ENCODE measurements at regions not wholly inside any gene's neighbourhood (a gene's known extent, or its start where the extent isn't known, plus 50 kb on each side); places are given as distances from the start of the nearest gene placed in this dataset.
"Not testable (repeated sequence)": the region's sequence is repeated elsewhere in the genome, so short reads cannot be mapped to it uniquely, and the experiment has no call there.

- no peak for FAIRE-seq
Measured at GRCh38 chr14:105581551-105582341, 55.4 kb downstream of the TMEM121 start.

GRCh38 chr14:105582639-105583038 lies 56.3 kb downstream of the TMEM121 start:
- no peak for FAIRE-seq

GRCh38 chr14:105583914-105584313 lies 57.5 kb downstream of the TMEM121 start:
- FAIRE-seq = not testable (repeated sequence)

GRCh38 chr14:105585290-105585689 lies 58.9 kb downstream of the TMEM121 start:
- not testable (repeated sequence) for FAIRE-seq

GRCh38 chr14:105585722-105586121 lies 59.3 kb downstream of the TMEM121 start:
- not testable (repeated sequence) for FAIRE-seq

- FAIRE-seq = not testable (repeated sequence)
Measured at GRCh38 chr14:105586144-105586872, 59.9 kb downstream of the TMEM121 start.

- not testable (repeated sequence) for FAIRE-seq
Measured at GRCh38 chr14:105587034-105587433, 60.7 kb downstream of the TMEM121 start.

- not testable (repeated sequence) for FAIRE-seq
Measured at GRCh38 chr14:105587482-105588235, 61.3 kb downstream of the TMEM121 start.

- no peak for FAIRE-seq
Measured at GRCh38 chr14:105588236-105588860, 62.0 kb downstream of the TMEM121 start.

GRCh38 chr14:105589161-105589925 lies 63.0 kb downstream of the TMEM121 start:
- no peak for FAIRE-seq

- not testable (repeated sequence) for FAIRE-seq
Measured at GRCh38 chr14:105589926-105590185, 63.5 kb downstream of the TMEM121 start.

GRCh38 chr14:105591052-105591451 lies 64.7 kb downstream of the TMEM121 start:
- no peak for FAIRE-seq

GRCh38 chr14:105591792-105592341 lies 65.5 kb downstream of the TMEM121 start:
- not testable (repeated sequence) for FAIRE-seq

GRCh38 chr14:105592646-105593045 lies 66.3 kb downstream of the TMEM121 start:
- not testable (repeated sequence) for FAIRE-seq

- not testable (repeated sequence) for FAIRE-seq
Measured at GRCh38 chr14:105595346-105595745, 69.0 kb downstream of the TMEM121 start.

GRCh38 chr14:105596374-105596773 lies 70.0 kb downstream of the TMEM121 start:
- FAIRE-seq = not testable (repeated sequence)

GRCh38 chr14:105598040-105598763 lies 71.8 kb downstream of the TMEM121 start:
- not testable (repeated sequence) for FAIRE-seq

GRCh38 chr14:105598925-105599586 lies 72.7 kb downstream of the TMEM121 start:
- FAIRE-seq = not testable (repeated sequence)

GRCh38 chr14:105600195-105600938 lies 74.0 kb downstream of the TMEM121 start:
- not testable (repeated sequence) for FAIRE-seq

GRCh38 chr14:105600939-105601359 lies 74.6 kb downstream of the TMEM121 start:
- FAIRE-seq = no peak
